GM10266 (cell line): ENCODE measurements at regions not wholly inside any gene's neighbourhood (a gene's known extent, or its start where the extent isn't known, plus 50 kb on each side); places are given as distances from the start of the nearest gene placed in this dataset.
"Not testable (repeated sequence)": the region's sequence is repeated elsewhere in the genome, so short reads cannot be mapped to it uniquely, and the experiment has no call there.

ENCODE experiments used
- DNase-seq: peaks from one replicate; pipeline ENCODE4 v3.0.0; 2012; ENCODE audit errors: extremely low spot score
- CTCF ChIP-seq: IDR thresholded peaks from 2 replicates; pipeline ENCODE4 v1.5.1; 2012; ENCODE audit warnings: mild to moderate bottlenecking, low read depth; ENCODE audit not compliant: control insufficient read depth, insufficient read depth; ENCODE audit errors: missing control alignments

- DNase-seq: no peak
Observed at GRCh38 chr2:236380051-236380612, 115.9 kb upstream of the ASB18 start.

GRCh38 chr2:236381253-236381652, 117.0 kb upstream of the ASB18 start:
- DNase-seq: not testable (repeated sequence)

More at GRCh38 chr2:236380051-236380612, 115.9 kb upstream of the ASB18 start:
- no peak for TF ChIP-seq CTCF

- DNase-seq: not testable (repeated sequence)
Observed at GRCh38 chr2:236389284-236390216, 125.3 kb upstream of the ASB18 start.

- DNase-seq: no peak
- no peak for TF ChIP-seq CTCF
Observed at GRCh38 chr2:236393101-236393500, 128.9 kb upstream of the ASB18 start.

- TF ChIP-seq CTCF: no peak
- no peak for DNase-seq
Observed at GRCh38 chr2:236393581-236393980, 129.4 kb upstream of the ASB18 start.

GRCh38 chr2:236394571-236394970, 130.4 kb upstream of the ASB18 start:
- TF ChIP-seq CTCF: no peak
- DNase-seq: no peak

GRCh38 chr2:236395067-236395466, 130.9 kb upstream of the ASB18 start:
- no peak for TF ChIP-seq CTCF
- no peak for DNase-seq

GRCh38 chr2:236396818-236397350, 132.7 kb upstream of the ASB18 start:
- no peak for DNase-seq
- no peak for TF ChIP-seq CTCF
